ENCODE measurements at regions not wholly inside any gene's neighbourhood (a gene's known extent, or its start where the extent isn't known, plus 50 kb on each side); places are given as distances from the start of the nearest gene placed in this dataset.

GRCh38 chr13:33953781-33954180 is 135.8 kb downstream of the RFC3 start:
- FAIRE-seq, result peak; percentile 53

DNA sequence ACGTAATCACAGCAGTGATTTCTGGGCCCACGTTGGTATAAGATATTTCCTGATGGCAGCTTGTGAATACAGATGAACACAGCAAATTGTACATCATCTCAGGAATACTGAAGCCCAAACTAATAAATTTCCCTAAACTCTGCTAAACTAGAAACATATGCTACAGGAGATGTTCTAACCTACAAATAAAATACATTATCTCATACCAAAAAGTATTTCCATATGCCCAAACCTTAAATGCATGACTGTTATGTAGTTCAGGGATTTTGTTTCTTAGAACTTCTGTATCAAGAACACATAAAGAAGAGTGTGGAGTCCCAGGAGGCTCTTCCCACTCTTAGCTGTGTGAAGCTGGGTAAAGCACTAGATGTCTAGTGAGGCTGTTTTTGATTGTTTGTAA is 138.4 kb downstream of the RFC3 start:
- no peak for FAIRE-seq

GRCh38 chr13:33957497-33957905 is 139.6 kb downstream of the RFC3 start:
- FAIRE-seq, result no peak

GRCh38 chr13:33958964-33959363 is 141.0 kb downstream of the RFC3 start:
- FAIRE-seq, result no peak

DNA sequence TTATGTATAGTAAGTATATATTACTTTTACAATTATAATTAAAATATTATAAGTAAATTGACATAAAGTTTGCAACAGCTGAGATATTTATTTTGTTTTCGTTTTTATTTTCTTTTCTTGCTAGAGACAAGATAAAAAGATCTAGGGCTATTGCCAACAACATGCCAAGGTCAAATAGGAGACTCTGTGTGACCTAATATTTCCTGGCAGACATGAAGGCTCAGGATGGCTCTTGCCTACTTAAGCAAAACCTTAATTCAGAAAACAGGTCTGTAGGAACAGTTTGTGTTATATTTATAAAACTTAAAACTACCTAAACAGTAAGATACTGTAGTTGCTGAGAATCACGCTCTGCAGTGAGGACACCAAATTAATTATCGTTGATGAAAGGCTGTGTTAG is 145.2 kb downstream of the RFC3 start:
- FAIRE-seq, result peak; percentile 63

- FAIRE-seq, result no peak
These were observed 145.9 kb downstream of the RFC3 start for GRCh38 chr13:33963895-33964294.

GRCh38 chr13:33968520-33969507 is 150.9 kb downstream of the RFC3 start:
- FAIRE-seq, result no peak

DNA sequence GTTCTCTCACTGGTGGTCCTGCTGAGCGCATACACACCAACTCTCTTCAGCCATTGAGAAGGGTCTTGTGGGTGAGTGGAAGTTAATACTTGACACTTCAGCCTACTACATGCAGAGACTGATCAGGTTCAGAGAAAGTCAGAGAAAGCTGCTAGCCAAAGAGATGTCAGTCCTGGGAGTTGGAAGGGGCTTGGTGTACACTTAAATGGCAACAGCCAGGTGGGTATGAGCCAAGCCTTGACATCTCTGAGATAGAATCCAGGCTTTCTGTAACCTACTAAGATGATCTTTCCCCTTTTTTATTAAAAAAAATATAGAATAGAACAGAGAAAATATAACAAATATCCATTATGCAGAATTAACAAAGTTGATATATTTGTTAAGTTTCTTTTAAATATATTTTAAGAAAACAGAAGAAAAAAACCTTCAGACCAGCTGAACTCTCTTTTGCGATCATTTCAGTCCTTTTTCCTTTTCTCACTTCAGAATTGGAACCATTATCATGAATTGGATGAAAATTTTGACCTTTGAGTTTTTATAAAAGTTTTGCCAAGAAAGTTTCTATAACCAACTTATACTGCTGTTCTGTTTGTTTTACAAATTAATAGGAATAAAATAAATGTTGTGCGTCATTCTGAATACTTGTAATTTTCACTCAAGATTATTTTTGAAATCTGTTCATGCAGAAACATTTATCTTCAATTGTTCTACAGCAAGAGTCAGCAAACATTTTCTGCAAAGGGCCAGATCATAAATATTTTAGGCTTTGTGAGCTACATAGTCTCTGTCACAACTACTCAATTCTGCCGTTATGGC is 153.0 kb downstream of the RFC3 start:
- peak; percentile 27 for FAIRE-seq

DNA sequence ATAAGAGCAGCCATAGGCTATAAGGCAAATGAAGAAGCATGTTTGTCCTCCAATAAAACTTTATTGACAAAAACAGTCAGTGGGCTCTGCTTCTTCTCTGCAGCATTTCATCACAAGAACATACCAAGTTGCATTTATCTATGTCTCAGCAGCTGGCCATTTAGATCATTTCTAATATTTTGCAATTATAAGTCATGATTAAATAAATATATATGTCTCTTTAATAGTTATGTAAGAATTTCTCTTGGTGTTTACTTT is 153.5 kb downstream of the RFC3 start:
- FAIRE-seq, result no peak

GRCh38 chr13:33973194-33973593 is 155.2 kb downstream of the RFC3 start:
- FAIRE-seq, result no peak

- no peak for FAIRE-seq
These were observed 159.0 kb downstream of the RFC3 start for GRCh38 chr13:33976965-33977364.

DNA sequence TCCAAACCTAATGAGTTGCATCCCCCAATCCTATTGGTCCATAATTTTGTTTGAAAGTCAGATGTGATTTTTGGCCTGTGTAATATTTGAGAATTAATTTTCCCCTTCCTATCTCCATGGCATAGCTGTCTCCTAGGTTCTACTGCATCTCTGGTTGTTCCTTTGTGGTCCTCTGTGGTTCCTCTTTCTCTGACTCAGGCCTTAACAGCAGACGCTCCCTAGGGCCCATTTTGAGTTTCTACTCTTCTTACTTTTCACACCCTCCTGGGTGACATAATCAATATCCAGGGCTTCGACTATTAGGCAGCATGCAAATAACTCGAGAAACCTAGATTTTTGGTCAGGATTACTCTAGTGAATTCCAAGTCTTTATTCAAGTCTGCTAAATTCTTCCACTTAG is 160.7 kb downstream of the RFC3 start:
- FAIRE-seq, result no peak

- FAIRE-seq, result no peak
These were observed 175.0 kb downstream of the RFC3 start for GRCh38 chr13:33992881-33993336.

GRCh38 chr13:33994198-33994597 is 176.2 kb downstream of the RFC3 start:
- no peak for FAIRE-seq

- no peak for FAIRE-seq
These were observed 177.0 kb downstream of the RFC3 start for GRCh38 chr13:33994826-33995502.

GRCh38 chr13:33996636-33997035 is 178.7 kb downstream of the RFC3 start:
- FAIRE-seq, result no peak

DNA sequence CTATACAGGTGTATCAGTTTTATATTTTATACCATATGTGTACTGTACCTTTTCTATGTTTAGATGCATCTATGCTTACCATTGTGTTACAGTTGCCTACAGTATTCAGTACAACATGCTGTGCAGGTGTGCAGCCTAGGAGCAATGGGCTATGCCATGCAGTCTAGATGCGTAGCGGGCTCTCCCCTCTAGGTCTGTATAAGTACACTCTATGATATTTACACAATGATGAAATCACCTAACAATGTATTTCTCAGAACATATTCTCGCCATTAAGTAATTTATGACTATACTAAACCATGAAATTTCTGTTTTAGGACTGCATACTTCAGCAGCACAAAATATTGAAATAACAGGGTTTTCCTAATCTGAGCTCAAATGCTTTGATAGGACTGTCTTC is 179.6 kb downstream of the RFC3 start:
- FAIRE-seq, result no peak

DNA sequence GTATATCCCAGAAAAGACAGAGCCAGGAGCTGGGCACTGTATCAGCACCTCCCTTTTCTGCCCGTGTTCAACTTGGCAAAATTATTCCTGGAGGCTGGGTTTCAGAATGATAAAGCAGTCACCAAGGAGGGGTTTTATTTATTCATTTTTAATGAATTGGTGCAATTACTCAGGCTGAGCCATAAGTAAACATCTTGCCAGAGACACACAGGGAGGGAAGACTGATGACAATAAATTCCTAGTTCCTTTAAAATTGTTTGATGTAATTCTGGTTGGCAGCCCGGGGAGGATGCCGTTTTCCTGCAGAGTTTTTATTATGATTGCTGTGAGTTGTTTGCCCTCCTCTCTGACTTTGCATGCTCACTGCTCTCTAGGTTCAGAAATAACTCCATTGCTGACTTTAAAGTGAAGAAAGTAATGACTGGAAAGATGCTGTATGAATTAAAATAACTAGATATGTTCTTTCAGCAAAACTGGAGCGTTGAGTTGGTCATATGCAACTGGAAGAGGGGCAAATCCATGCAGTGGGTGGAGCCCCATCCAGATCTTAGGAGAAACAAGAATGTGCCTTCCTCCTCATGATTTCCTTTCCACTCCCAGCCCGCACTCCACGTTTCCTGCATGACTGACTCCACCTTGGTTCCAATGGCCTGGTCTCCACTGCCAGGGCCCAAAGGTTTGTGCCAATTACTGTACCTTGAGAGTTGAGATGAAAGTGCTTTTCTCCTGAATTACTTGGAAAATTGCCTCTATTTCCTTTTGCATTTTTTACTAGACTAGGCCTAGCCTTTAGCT is 182.1 kb downstream of the RFC3 start:
- FAIRE-seq, result no peak

DNA sequence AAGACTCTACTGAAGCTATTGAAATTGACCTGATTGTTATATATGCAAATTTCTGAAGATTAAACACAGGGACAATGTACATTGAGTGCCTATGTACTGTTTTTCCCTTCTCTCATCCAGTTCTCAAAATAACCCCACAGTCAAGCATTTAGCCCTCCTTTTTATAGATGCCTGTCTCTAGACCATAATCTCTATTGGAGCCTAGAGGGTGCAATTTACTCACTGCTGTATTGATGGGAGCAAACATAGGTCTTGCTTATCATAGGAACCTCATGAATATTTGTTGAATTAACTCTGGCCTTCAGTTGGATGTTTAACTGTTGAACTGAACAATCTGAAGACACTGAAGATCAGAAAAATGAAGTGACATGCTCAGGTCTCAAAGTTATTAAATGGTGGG is 183.0 kb downstream of the RFC3 start:
- no peak for FAIRE-seq

GRCh38 chr13:34001389-34001788 is 183.4 kb downstream of the RFC3 start:
- FAIRE-seq, result no peak

DNA sequence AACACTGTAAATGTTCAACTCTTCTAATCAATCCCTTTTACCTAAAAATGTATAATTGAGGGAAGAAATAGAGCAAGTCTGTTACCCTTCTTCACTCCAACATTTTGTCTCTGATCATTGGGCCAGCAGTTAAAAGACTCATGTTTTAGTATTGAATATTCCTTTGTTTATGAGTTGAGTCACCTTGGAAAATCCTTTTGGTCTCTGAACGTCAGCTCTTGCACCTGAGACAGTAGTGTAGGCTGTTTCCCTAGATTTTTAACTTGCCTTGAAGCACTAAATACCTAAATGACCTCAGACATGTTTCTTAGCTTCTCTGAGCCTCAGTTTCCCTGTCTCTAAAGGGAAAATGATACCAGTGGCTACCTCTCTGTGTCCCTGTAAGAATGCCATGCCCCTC is 184.2 kb downstream of the RFC3 start:
- no peak for FAIRE-seq

- no peak for FAIRE-seq
These were observed 185.0 kb downstream of the RFC3 start for GRCh38 chr13:34002924-34003323.

DNA sequence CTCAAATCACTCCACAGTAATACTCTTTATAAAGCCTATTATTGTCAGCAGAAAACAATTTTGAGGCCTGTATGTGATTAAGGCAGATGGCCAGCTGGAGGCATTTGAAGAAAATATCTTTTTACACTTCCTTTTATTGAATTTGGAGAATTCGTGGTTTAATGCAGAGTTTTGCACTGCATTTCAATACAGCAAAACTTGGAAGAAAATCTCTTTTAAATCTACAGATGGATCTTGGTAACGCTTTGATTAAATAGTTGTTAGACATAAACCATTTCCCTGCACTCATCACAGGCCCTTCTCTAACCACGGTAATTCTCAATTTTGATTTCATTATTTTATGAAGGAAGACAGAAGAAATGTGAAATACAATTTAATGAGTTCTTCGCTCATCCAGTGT is 185.7 kb downstream of the RFC3 start:
- no peak for FAIRE-seq
